ENCODE measurements at regions not wholly inside any gene's neighbourhood (a gene's known extent, or its start where the extent isn't known, plus 50 kb on each side); places are given as distances from the start of the nearest gene placed in this dataset.

- TF ChIP-seq KLF5 (IDR thresholded peaks at IDR 0.05; ENCODE audit: partially characterized antibody) (no peak), ASH2L (IDR thresholded peaks at IDR 0.05; ENCODE audit: borderline replicate concordance, low read depth) (no peak), TBL1XR1 (IDR thresholded peaks at IDR 0.05; ENCODE audit: low read depth, low read length) (no peak), CHD4 (IDR thresholded peaks at IDR 0.05) (no peak), BCL11A (IDR thresholded peaks at IDR 0.05; ENCODE audit: low read depth, low read length) (no peak), IKZF2 (IDR thresholded peaks at IDR 0.05) (no peak), EED (IDR thresholded peaks at IDR 0.05; ENCODE audit: low read depth) (no peak)
Observed at GRCh38 chr1:56390232-56390867, 189.0 kb downstream of the PLPP3 start (continued).

- ChIA-PET SMC1A (ENCODE audit: uncharacterized antibody, unreplicated experiment) (no interaction called here), CTCF (interaction anchor here (0.6 kb wide), 1 partner anchor 18 kb away, joined by 3 read pairs; no protein-coding TSS in a partner anchor), RAD21 (ENCODE audit: unreplicated experiment) (no interaction called here), POLR2A (no interaction called here)
- Histone ChIP-seq H4K20me1 (ENCODE audit: control insufficient read depth, insufficient read depth) (no peaks in the 10 kb centered on the region), H2AFZ (ENCODE audit: control insufficient read depth, low read depth, low read length) (no peak overlapping the region), H3K9me3 (replicated peaks; ENCODE audit: control insufficient read depth, insufficient read depth, low read length) (no peaks in the 10 kb centered on the region), H3K4me3 (no peak overlapping the region), H3K36me3 (ENCODE audit: control insufficient read depth in 2 of 2, insufficient read depth in 2 of 2, low read length in 1 of 2) (no peaks in the 10 kb centered on the region), H3K27me3 (replicated peaks in 1 of 2; ENCODE audit: control insufficient read depth in 2 of 2, insufficient read depth in 2 of 2, low read length in 1 of 2) (no peaks in the 10 kb centered on the region), H3K4me2 (ENCODE audit: control insufficient read depth, insufficient read depth) (no peak overlapping the region), H3K79me2 (ENCODE audit: control insufficient read depth, insufficient read depth, low read length) (no peaks in the 10 kb centered on the region), H3K27ac (ENCODE audit: control insufficient read depth, insufficient read depth) (no peak overlapping the region), H3K4me1 (ENCODE audit: control insufficient read depth, insufficient read depth, low read length) (no peaks in the 10 kb centered on the region), H3K9ac (ENCODE audit: control insufficient read depth, insufficient read depth, low read length) (no peak overlapping the region)
- no peak for ATAC-seq
- intact Hi-C loops (cut with micrococcal nuclease; ENCODE audit: unreplicated experiment), result no loop called here
- WGBS (ENCODE audit: insufficient coverage, insufficient replicate concordance, low lambda C conversion rate, missing lambda C conversion rate), result 25% methylated on average over 2 of the region's 2 CpGs
- no peak for DNase-seq (ENCODE audit: low read depth, low spot score)
- no peak for FAIRE-seq
- in situ Hi-C loops (cut with MboI), result no loop called here
- no TSS peak for BruUV-seq (replicated peaks)
- TF ChIP-seq BCL3 (IDR thresholded peaks at IDR 0.05; ENCODE audit: borderline replicate concordance, insufficient read depth, low read depth, low read length, poor library complexity, severe bottlenecking), result no peak
- no peak for TF ChIP-seq EP300 (IDR thresholded peaks at IDR 0.05; ENCODE audit: borderline replicate concordance in 1 of 2, control insufficient read depth in 1 of 2, low read depth in 2 of 2, low read length in 2 of 2)
- TF ChIP-seq NRF1 (conservative IDR thresholded peaks at IDR 0.05; ENCODE audit: low read depth, low read length), result no peak
- no peak for TF ChIP-seq RAD21 (IDR thresholded peaks at IDR 0.05; ENCODE audit: insufficient read depth, low read depth, low read length)
- TF ChIP-seq HDAC6 (IDR thresholded peaks at IDR 0.05; ENCODE audit: unreplicated experiment), result no peak
- TF ChIP-seq ASH2L (IDR thresholded peaks at IDR 0.05; ENCODE audit: borderline replicate concordance, low read depth), result no peak
- no peak for TF ChIP-seq HCFC1 (IDR thresholded peaks at IDR 0.05; ENCODE audit: low read length)
- TF ChIP-seq ATF2 (IDR thresholded peaks at IDR 0.05; ENCODE audit: low read length), result no peak
- no peak for TF ChIP-seq CTCF (IDR thresholded peaks at IDR 0.05 in 2 of 3, conservative IDR thresholded peaks at IDR 0.05 in 1 of 3; ENCODE audit: control insufficient read depth in 2 of 3, extremely low read depth in 1 of 3, insufficient read depth in 1 of 3, low read depth in 3 of 3, low read length in 3 of 3)
- no peak for TF ChIP-seq DPF2 (IDR thresholded peaks at IDR 0.05)
- no peak for TF ChIP-seq TCF7 (IDR thresholded peaks at IDR 0.05; ENCODE audit: borderline replicate concordance)
- TF ChIP-seq HDAC2 (IDR thresholded peaks at IDR 0.05), result no peak
- TF ChIP-seq PAX5 (IDR thresholded peaks at IDR 0.05; ENCODE audit: borderline replicate concordance, low read depth, low read length), result no peak
- TF ChIP-seq SIN3A (IDR thresholded peaks at IDR 0.05; ENCODE audit: low read depth, low read length), result no peak
Observed at GRCh38 chr1:56389813-56390212, 189.6 kb downstream of the PLPP3 start.
